WTC11 (cell line): ENCODE measurements at regions not wholly inside any gene's neighbourhood (a gene's known extent, or its start where the extent isn't known, plus 50 kb on each side); places are given as distances from the start of the nearest gene placed in this dataset.

Experiments
- AFF4 ChIP-seq: sonication (generic); formaldehyde crosslinking; IDR thresholded peaks from 2 replicates; pipeline ENCODE4 v1.8.1; 2023; ENCODE audit warnings: mild to moderate bottlenecking, missing genetic modification reagents, borderline replicate concordance
- ATF2 ChIP-seq: sonication (generic); formaldehyde crosslinking; IDR thresholded peaks from 2 replicates; pipeline ENCODE4 v1.8.1; 2022; ENCODE audit warnings: low read depth, missing genetic modification reagents, borderline replicate concordance
- ELF4 ChIP-seq: sonication (generic); formaldehyde crosslinking; IDR thresholded peaks from 2 replicates; pipeline ENCODE4 v1.8.1; 2022; ENCODE audit warnings: low read depth, mild to moderate bottlenecking, moderate library complexity, missing genetic modification reagents
- JUN ChIP-seq: sonication (generic); formaldehyde crosslinking; IDR thresholded peaks from 2 replicates; pipeline ENCODE4 v1.8.0; 2023; ENCODE audit warnings: mild to moderate bottlenecking, missing genetic modification reagents
- MYBL2 ChIP-seq: sonication (generic); formaldehyde crosslinking; IDR thresholded peaks from 2 replicates; pipeline ENCODE4 v1.8.1; 2023; ENCODE audit warnings: mild to moderate bottlenecking, moderate library complexity, missing genetic modification reagents
- NFE2L1 ChIP-seq: sonication (generic); formaldehyde crosslinking; IDR thresholded peaks from 2 replicates; pipeline ENCODE4 v1.8.1; 2023; ENCODE audit warnings: missing genetic modification reagents
- PREB ChIP-seq: sonication (generic); formaldehyde crosslinking; IDR thresholded peaks from 2 replicates; pipeline ENCODE4 v1.8.1; 2022; ENCODE audit warnings: mild to moderate bottlenecking, missing genetic modification reagents, moderate library complexity, borderline replicate concordance
- SP1 ChIP-seq: sonication (generic); formaldehyde crosslinking; conservative IDR thresholded peaks from 2 replicates; pipeline ENCODE4 v1.8.1; 2022; ENCODE audit warnings: missing genetic modification reagents
- ZNF138 ChIP-seq: sonication (generic); formaldehyde crosslinking; conservative IDR thresholded peaks from 2 replicates; pipeline ENCODE4 v1.8.1; 2022; ENCODE audit warnings: mild to moderate bottlenecking, moderate library complexity, missing genetic modification reagents
- ZNF281 ChIP-seq: sonication (generic); formaldehyde crosslinking; IDR thresholded peaks from 2 replicates; pipeline ENCODE4 v1.8.0; 2023; ENCODE audit warnings: mild to moderate bottlenecking, missing genetic modification reagents
- TF ChIP-seq, protein P1 (sequence below): fragments of 200-600 bp; IDR thresholded peaks from 2 replicates; pipeline ENCODE4 v1.8.0; 2022; ENCODE audit warnings: antibody characterized with exemption
- TF ChIP-seq, protein P2 (sequence below): sonication (generic); formaldehyde crosslinking; conservative IDR thresholded peaks from 2 replicates; pipeline ENCODE4 v1.8.1; 2023; ENCODE audit warnings: mild to moderate bottlenecking, low read depth, missing genetic modification reagents, moderate library complexity
- TF ChIP-seq, protein P3 (sequence below): sonication (generic); formaldehyde crosslinking; IDR thresholded peaks from 2 replicates; pipeline ENCODE4 v1.8.1; 2023; ENCODE audit warnings: mild to moderate bottlenecking, moderate library complexity, missing genetic modification reagents

DNA sequence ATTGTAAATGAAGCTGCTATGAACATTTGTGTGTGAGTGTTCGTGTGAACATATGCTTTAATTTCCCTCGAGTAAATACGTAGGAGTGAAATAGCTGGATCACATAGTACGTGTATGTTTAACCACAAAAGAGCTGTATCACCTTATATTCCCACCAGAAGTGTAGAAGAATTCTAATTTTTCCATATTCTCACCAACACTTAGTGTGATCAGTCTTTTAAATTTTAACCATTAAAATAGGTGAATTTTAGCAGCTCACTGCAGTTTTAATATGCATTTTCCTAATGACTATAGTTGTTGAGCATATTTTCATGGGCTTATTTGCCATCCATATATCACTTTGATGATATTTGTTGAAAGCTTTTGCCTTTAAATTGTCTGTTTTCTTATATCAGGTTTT lies 741.2 kb downstream of the PTPRU start:
- TF ChIP-seq JUN (no peak), PREB (CRISPR knock-in tag) (no peak), ZNF138 (no peak), ZNF281 (CRISPR knock-in tag) (no peak), ATF2 (CRISPR knock-in tag) (no peak), MYBL2 (CRISPR knock-in tag) (no peak), SP1 (CRISPR knock-in tag) (no peak), AFF4 (CRISPR knock-in tag) (no peak), ELF4 (CRISPR knock-in tag) (no peak), NFE2L1 (CRISPR knock-in tag) (no peak)
- TF ChIP-seq, protein P1, sequence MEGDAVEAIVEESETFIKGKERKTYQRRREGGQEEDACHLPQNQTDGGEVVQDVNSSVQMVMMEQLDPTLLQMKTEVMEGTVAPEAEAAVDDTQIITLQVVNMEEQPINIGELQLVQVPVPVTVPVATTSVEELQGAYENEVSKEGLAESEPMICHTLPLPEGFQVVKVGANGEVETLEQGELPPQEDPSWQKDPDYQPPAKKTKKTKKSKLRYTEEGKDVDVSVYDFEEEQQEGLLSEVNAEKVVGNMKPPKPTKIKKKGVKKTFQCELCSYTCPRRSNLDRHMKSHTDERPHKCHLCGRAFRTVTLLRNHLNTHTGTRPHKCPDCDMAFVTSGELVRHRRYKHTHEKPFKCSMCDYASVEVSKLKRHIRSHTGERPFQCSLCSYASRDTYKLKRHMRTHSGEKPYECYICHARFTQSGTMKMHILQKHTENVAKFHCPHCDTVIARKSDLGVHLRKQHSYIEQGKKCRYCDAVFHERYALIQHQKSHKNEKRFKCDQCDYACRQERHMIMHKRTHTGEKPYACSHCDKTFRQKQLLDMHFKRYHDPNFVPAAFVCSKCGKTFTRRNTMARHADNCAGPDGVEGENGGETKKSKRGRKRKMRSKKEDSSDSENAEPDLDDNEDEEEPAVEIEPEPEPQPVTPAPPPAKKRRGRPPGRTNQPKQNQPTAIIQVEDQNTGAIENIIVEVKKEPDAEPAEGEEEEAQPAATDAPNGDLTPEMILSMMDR: no peak
- TF ChIP-seq, protein P2, sequence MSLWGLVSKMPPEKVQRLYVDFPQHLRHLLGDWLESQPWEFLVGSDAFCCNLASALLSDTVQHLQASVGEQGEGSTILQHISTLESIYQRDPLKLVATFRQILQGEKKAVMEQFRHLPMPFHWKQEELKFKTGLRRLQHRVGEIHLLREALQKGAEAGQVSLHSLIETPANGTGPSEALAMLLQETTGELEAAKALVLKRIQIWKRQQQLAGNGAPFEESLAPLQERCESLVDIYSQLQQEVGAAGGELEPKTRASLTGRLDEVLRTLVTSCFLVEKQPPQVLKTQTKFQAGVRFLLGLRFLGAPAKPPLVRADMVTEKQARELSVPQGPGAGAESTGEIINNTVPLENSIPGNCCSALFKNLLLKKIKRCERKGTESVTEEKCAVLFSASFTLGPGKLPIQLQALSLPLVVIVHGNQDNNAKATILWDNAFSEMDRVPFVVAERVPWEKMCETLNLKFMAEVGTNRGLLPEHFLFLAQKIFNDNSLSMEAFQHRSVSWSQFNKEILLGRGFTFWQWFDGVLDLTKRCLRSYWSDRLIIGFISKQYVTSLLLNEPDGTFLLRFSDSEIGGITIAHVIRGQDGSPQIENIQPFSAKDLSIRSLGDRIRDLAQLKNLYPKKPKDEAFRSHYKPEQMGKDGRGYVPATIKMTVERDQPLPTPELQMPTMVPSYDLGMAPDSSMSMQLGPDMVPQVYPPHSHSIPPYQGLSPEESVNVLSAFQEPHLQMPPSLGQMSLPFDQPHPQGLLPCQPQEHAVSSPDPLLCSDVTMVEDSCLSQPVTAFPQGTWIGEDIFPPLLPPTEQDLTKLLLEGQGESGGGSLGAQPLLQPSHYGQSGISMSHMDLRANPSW: no peak
- TF ChIP-seq, protein P3, sequence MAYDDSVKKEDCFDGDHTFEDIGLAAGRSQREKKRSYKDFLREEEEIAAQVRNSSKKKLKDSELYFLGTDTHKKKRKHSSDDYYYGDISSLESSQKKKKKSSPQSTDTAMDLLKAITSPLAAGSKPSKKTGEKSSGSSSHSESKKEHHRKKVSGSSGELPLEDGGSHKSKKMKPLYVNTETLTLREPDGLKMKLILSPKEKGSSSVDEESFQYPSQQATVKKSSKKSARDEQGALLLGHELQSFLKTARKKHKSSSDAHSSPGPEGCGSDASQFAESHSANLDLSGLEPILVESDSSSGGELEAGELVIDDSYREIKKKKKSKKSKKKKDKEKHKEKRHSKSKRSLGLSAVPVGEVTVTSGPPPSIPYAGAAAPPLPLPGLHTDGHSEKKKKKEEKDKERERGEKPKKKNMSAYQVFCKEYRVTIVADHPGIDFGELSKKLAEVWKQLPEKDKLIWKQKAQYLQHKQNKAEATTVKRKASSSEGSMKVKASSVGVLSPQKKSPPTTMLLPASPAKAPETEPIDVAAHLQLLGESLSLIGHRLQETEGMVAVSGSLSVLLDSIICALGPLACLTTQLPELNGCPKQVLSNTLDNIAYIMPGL (CRISPR knock-in tag): no peak
